HG03469 (cell line): ENCODE measurements at regions not wholly inside any gene's neighbourhood (a gene's known extent, or its start where the extent isn't known, plus 50 kb on each side); places are given as distances from the start of the nearest gene placed in this dataset.
"Not testable (repeated sequence)": the region's sequence is repeated elsewhere in the genome, so short reads cannot be mapped to it uniquely, and the experiment has no call there.

Experiments
- ATAC-seq: cut with Tn5 transposase; IDR thresholded peaks from one replicate; pipeline ENCODE4 v1.9.1; 2021; ENCODE audit warnings: mild to moderate bottlenecking, moderate library complexity, moderate number of reproducible peaks; ENCODE audit not compliant: unreplicated experiment

- not testable (repeated sequence) for ATAC-seq
These were observed 143.6 kb upstream of the ERV3-1 start for GRCh38 chr7:65150105-65150504.

DNA sequence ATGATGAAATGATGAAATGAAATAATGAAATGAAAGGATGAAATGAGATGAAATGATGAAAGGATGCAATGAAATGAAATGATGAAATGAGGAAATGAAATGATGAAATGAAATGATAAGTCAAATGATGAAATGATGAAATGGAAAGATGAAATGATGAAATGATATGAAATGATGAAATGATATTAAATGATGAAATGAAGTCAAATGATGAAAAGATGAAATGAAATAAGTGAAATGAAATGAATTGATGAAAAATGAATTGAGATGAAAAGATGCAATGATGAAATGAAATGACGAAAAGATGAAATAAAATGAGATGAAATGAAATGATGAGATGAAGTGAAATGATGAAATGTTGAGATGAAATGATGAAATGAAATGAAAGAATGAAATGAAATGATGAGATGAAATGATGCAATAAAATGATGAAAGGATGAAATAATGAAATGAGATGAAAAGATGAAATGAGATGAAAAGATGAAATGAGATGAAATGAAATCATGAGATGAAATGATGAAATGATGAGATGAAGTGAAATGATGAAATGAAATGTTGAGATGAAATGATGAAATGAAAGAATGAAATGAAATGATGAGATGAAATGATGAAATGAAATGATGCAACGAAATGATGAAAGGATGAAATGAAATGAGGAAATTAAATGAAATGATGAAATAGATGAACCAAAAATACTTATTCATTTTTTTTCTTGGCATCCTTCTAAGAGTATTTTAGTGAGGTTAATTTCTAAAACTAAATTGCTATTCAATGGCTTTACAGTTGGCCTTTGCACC is 139.8 kb upstream of the ERV3-1 start:
- ATAC-seq: not testable (repeated sequence)

DNA sequence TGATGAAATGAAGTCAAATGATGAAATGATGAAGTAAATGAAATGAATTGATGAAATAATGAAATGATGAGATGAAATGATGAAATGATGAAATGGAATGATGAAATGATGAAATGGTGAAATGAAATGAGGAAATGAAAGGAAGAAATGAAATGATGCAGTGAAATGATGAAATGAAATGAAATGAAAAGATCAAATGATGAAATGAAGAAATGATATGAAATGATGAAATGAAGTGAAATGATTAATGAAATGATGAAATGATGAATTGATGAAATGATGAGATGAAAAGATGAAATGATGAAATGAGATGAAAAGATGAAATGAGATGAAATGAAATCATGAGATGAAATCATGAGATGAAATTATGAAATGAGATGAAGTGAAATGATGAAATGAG is 139.2 kb upstream of the ERV3-1 start:
- not testable (repeated sequence) for ATAC-seq

- ATAC-seq: not testable (repeated sequence)
These were observed 138.5 kb upstream of the ERV3-1 start for GRCh38 chr7:65145008-65145407.

DNA sequence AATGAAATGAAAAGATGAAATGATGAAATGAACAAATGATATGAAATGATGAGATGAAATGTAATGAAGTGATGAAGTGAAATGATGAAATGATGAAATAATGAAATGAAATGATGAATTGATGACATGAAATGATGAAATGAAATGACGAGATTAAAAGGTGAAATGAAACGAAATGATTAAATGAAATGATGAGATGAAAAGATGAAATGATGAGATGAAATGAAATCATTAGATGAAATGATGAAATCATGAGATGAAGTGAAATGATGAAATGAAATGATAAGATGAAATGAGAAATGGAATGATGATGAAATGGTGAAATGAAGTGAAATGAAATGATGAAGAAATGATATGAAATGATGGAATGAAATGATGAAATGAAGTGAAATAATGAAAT is 138.1 kb upstream of the ERV3-1 start:
- ATAC-seq: not testable (repeated sequence)

DNA sequence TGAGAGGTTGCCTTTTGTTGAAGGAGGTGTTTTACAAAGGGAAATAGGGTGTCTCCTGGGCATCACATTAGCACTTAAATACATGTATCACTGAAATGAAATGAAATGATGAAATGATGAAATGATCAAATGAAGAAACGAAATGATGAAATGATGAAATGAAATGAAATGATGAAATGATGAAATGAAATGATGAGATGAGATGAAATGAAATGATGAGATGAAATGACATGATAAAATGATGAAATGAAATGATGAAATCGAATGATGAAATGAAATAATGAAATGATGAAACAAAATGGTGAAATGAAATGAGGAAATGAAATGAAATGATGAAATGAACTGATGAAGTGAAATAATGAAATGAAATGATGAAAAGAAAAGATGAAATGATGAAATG is 137.6 kb upstream of the ERV3-1 start:
- not testable (repeated sequence) for ATAC-seq

- ATAC-seq: not testable (repeated sequence)
These were observed 135.4 kb upstream of the ERV3-1 start for GRCh38 chr7:65141894-65142293.

DNA sequence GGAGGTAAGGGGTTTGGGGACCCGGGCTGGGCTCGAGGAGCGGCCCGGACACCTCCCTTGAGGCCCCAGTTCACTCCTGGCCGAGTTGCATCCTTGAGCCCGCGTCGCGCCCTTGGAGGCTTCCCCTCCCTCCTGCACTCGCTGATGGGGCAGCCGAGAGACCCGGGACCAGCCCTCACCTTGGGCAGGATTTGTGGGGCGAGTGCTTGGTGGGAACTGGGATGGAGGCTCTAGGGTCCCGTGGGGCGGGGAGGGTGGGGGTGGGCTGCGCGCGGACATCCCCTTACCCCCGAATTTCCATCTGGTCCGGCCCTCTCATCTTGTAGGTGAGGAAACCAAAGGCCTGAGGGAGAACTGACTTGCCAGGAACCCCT is 134.9 kb upstream of the ERV3-1 start:
- ATAC-seq: not testable (repeated sequence)

- ATAC-seq: not testable (repeated sequence)
These were observed 134.3 kb upstream of the ERV3-1 start for GRCh38 chr7:65140543-65141404.

DNA sequence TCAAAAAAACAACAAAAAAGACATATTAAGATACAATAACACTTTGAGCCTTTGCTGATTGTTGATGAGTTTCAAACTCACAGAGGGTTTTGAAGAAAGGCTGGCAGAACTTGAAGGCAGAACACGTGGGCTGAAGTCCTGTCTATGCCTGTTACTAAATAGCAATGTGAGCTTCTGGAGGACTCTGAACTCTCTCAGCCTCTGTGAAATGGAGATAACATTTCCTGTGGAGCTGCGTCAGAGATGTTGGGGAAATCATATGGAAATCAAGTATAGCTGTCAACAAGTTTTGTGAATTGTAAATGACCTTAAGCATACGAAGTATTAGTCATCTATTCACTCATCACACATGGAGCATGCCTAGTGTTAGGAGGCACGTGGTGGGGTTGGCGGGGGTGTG is 130.4 kb upstream of the ERV3-1 start:
- not testable (repeated sequence) for ATAC-seq

- not testable (repeated sequence) for ATAC-seq
These were observed 126.6 kb upstream of the ERV3-1 start for GRCh38 chr7:65133087-65133486.

DNA sequence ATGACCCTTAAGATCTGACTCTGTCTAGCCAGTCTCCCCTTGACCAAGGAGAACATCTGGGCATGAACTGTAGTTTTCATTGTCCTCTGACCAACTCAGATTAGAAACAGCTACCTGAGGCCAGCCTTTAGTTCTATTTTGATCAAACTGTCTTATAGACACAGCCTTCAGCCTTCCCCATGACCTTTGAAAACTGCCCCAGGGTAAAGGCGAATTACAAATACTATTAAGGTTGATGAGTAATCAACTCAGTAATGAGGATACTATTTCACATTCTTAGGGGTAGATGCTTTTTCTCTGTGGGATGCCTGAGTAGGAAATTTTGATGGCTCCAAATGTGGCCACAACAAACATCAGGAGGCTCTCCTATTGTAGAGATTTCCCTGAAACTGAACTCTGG is 125.8 kb upstream of the ERV3-1 start:
- ATAC-seq: not testable (repeated sequence)

DNA sequence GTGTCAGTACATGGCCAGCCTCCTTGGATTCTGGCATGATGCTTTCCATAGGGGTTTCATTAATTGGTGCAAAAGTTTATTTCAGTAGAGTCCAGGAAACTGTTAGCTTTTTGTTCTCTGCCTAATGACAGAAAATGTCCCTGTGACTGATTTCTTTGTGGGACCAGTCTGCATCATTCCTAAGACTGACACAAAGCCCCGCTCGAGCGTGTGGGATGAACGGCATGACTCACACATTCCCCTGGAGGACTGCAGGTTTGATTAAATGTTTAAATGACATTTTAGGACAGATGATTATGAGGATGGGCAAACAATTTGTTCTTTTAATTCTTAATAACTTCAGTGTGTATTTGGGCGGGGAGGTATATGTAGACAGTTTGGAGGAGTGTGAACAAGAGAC is 120.9 kb upstream of the ERV3-1 start:
- not testable (repeated sequence) for ATAC-seq

GRCh38 chr7:65124600-65124999 is 118.1 kb upstream of the ERV3-1 start:
- ATAC-seq: not testable (repeated sequence)

- not testable (repeated sequence) for ATAC-seq
These were observed 99.2 kb upstream of the ERV3-1 start for GRCh38 chr7:65105650-65106203.

DNA sequence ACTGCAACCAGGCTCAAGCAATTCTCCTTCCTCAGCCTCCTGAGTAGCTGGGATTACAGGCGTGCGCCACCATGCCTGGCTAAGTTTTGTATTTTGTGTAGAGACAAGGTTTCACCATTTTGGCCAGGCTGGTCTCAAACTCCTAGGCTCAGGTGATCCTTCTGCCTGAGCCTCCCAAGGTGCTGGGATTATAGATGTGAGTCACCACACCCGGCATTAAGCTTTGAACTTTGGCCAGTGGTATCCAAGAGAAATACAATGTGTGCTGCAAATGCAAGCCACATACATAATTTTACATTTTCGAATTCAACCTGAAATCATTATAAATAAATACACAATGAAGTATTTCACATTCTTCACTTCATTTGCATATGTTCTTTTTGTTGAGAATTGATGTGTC is 94.0 kb upstream of the ERV3-1 start:
- ATAC-seq: not testable (repeated sequence)

DNA sequence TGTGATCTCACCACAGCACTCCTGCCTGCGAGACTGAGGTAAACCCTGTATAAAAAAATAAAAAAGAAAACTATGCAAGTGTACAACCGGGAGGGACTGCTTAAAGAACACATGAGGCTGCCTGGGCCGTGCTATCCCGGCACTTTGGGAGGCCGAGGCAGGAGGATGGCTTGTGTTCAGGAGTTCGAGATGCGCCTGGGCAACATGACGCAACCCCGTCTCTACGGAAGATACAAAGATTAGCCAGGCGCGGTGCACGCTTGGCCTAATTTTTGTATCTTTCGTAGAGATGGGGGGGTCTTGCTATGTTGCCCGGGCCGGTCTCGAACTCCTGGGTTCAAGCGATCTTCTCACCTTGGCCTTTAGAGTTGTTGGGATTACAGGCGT is 75.2 kb upstream of the ERV3-1 start:
- not testable (repeated sequence) for ATAC-seq

GRCh38 chr7:65080799-65081668 is 74.5 kb upstream of the ERV3-1 start:
- peak; percentile 99 for ATAC-seq

- not testable (repeated sequence) for ATAC-seq
These were observed 68.5 kb upstream of the ERV3-1 start for GRCh38 chr7:65074959-65075358.

GRCh38 chr7:65073160-65073559 is 66.7 kb upstream of the ERV3-1 start:
- ATAC-seq: not testable (repeated sequence)
